Stimulated activated CD4-positive, alpha-beta T cell treated with anti-CD3 and anti-CD28 coated beads, Interleukin-15, amount 100 ng/mL, for 48 hours (primary cell): ENCODE measurements at regions not wholly inside any gene's neighbourhood (a gene's known extent, or its start where the extent isn't known, plus 50 kb on each side); places are given as distances from the start of the nearest gene placed in this dataset.
"Not testable (repeated sequence)": the region's sequence is repeated elsewhere in the genome, so short reads cannot be mapped to it uniquely, and the experiment has no call there.

Experiments used
- DNase-seq, 2 donors: peaks; one replicate each; pipeline ENCODE4 v3.0.0-alpha.2; 2020; ENCODE audit warnings: low read depth in 2 of 2

GRCh38 chr19:28540385-28540784, 672.6 kb downstream of the UQCRFS1 start:
- not testable (repeated sequence) for DNase-seq

- DNase-seq, result no peak
Measured at GRCh38 chr19:28539759-28540158, 673.2 kb downstream of the UQCRFS1 start.

GRCh38 chr19:28538579-28538978, 674.4 kb downstream of the UQCRFS1 start:
- DNase-seq, result not testable (repeated sequence)

GRCh38 chr19:28537896-28538295, 675.1 kb downstream of the UQCRFS1 start:
- DNase-seq, result no peak

GRCh38 chr19:28537079-28537478, 675.9 kb downstream of the UQCRFS1 start:
- no peak for DNase-seq

GRCh38 chr19:28535352-28535775, 677.6 kb downstream of the UQCRFS1 start:
- DNase-seq, result no peak

- no peak for DNase-seq
Measured at GRCh38 chr19:28534766-28535351, 678.1 kb downstream of the UQCRFS1 start.

GRCh38 chr19:28532765-28533341, 680.1 kb downstream of the UQCRFS1 start:
- no peak for DNase-seq

GRCh38 chr19:28531979-28532378, 681.0 kb downstream of the UQCRFS1 start:
- no peak for DNase-seq

GRCh38 chr19:28530406-28531035, 682.4 kb downstream of the UQCRFS1 start:
- DNase-seq, result no peak

GRCh38 chr19:28526038-28526437, 686.9 kb downstream of the UQCRFS1 start:
- no peak for DNase-seq

GRCh38 chr19:28523619-28524018, 689.3 kb downstream of the UQCRFS1 start:
- DNase-seq, result no peak

- DNase-seq, result no peak
Measured at GRCh38 chr19:28522545-28522922, 690.4 kb downstream of the UQCRFS1 start.

- no peak for DNase-seq
Measured at GRCh38 chr19:28521614-28522544, 691.1 kb downstream of the UQCRFS1 start.

GRCh38 chr19:28520998-28521568, 691.9 kb downstream of the UQCRFS1 start:
- no peak for DNase-seq

GRCh38 chr19:28519952-28520861, 692.7 kb downstream of the UQCRFS1 start:
- DNase-seq, result no peak

- no peak for DNase-seq
Measured at GRCh38 chr19:28519218-28519779, 693.7 kb downstream of the UQCRFS1 start.

GRCh38 chr19:28516415-28516872, 696.5 kb downstream of the UQCRFS1 start:
- DNase-seq, result no peak

GRCh38 chr19:28514166-28514565, 698.8 kb downstream of the UQCRFS1 start:
- DNase-seq, result no peak

- DNase-seq, result no peak
Measured at GRCh38 chr19:28511655-28512054, 701.3 kb downstream of the UQCRFS1 start.
